ENCODE measurements at regions not wholly inside any gene's neighbourhood (a gene's known extent, or its start where the extent isn't known, plus 50 kb on each side); places are given as distances from the start of the nearest gene placed in this dataset.

GRCh38 chr12:45568808-45569207 is 160.7 kb upstream of the ARID2 start:
- no peaks in the 10 kb centered on the region for H3K9me3 ChIP-seq (ENCODE audit: low read length)
- POLR2A ChIA-PET (ENCODE audit: unreplicated experiment) = no interaction called here
- H3K79me2 ChIP-seq (ENCODE audit: low read length) = no peaks in the 10 kb centered on the region
- H3K27me3 ChIP-seq (ENCODE audit: low read length) = no peaks in the 10 kb centered on the region; the same call in 1 of the 2 replicates
- no peak overlapping the region for H2AFZ ChIP-seq (ENCODE audit: low read length)
- H3K36me3 ChIP-seq (ENCODE audit: low read depth, low read length) = no peaks in the 10 kb centered on the region
- H3K4me2 ChIP-seq (ENCODE audit: low read length) = no peak overlapping the region
- CTCF ChIA-PET = no interaction called here
- H3K27ac ChIP-seq (ENCODE audit: low read length) = no peak overlapping the region
- no peak overlapping the region for H3K4me3 ChIP-seq (ENCODE audit: low read length)
- intact Hi-C loops (cut with micrococcal nuclease) = no loop called here
- H3K9ac ChIP-seq (ENCODE audit: low read length) = no peak overlapping the region
- DNase-seq = no peak
- no peak for ATAC-seq
- no peaks in the 10 kb centered on the region for H3K9me2 ChIP-seq (replicated peaks; ENCODE audit: low read length)
- no peaks in the 10 kb centered on the region for H3K4me1 ChIP-seq (ENCODE audit: insufficient read depth, low read length)
- TF ChIP-seq, protein P1, sequence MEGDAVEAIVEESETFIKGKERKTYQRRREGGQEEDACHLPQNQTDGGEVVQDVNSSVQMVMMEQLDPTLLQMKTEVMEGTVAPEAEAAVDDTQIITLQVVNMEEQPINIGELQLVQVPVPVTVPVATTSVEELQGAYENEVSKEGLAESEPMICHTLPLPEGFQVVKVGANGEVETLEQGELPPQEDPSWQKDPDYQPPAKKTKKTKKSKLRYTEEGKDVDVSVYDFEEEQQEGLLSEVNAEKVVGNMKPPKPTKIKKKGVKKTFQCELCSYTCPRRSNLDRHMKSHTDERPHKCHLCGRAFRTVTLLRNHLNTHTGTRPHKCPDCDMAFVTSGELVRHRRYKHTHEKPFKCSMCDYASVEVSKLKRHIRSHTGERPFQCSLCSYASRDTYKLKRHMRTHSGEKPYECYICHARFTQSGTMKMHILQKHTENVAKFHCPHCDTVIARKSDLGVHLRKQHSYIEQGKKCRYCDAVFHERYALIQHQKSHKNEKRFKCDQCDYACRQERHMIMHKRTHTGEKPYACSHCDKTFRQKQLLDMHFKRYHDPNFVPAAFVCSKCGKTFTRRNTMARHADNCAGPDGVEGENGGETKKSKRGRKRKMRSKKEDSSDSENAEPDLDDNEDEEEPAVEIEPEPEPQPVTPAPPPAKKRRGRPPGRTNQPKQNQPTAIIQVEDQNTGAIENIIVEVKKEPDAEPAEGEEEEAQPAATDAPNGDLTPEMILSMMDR (conservative IDR thresholded peaks at IDR 0.05; ENCODE audit: low read depth, low read length) = no peak
- no peak for TF ChIP-seq EZH2 (IDR thresholded peaks at IDR 0.05; ENCODE audit: low read length, unreplicated experiment)
- TF ChIP-seq EZH2phosphoT487 (IDR thresholded peaks at IDR 0.05; ENCODE audit: borderline replicate concordance, low read length) = no peak
- H3F3A ChIP-seq (ENCODE audit: low read length, unreplicated experiment) = no peaks in the 10 kb centered on the region
- no TSS peak for BruUV-seq (replicated peaks)
- H4K20me1 ChIP-seq (ENCODE audit: low read length) = no peaks in the 10 kb centered on the region

- Histone ChIP-seq H3K4me1 (ENCODE audit: insufficient read depth, low read length) (no peaks in the 10 kb centered on the region), H2AFZ (ENCODE audit: low read length) (no peak overlapping the region), H3K36me3 (ENCODE audit: low read depth, low read length) (no peaks in the 10 kb centered on the region), H3K9me3 (ENCODE audit: low read length) (no peaks in the 10 kb centered on the region), H4K20me1 (ENCODE audit: low read length) (no peaks in the 10 kb centered on the region), H3F3A (ENCODE audit: low read length, unreplicated experiment) (no peaks in the 10 kb centered on the region), H3K4me2 (ENCODE audit: low read length) (no peak overlapping the region), H3K9ac (ENCODE audit: low read length) (no peak overlapping the region), H3K27ac (ENCODE audit: low read length) (no peak overlapping the region), H3K79me2 (ENCODE audit: low read length) (no peaks in the 10 kb centered on the region), H3K9me2 (replicated peaks; ENCODE audit: low read length) (no peaks in the 10 kb centered on the region), H3K4me3 (ENCODE audit: low read length) (no peak overlapping the region), H3K27me3 (ENCODE audit: low read length) (no peaks in the 10 kb centered on the region; the same call in 1 of the 2 replicates)
- TF ChIP-seq EZH2 (IDR thresholded peaks at IDR 0.05; ENCODE audit: low read length, unreplicated experiment) (no peak), EZH2phosphoT487 (IDR thresholded peaks at IDR 0.05; ENCODE audit: borderline replicate concordance, low read length) (no peak)
- TF ChIP-seq, protein P1 (conservative IDR thresholded peaks at IDR 0.05; ENCODE audit: low read depth, low read length) = no peak
- no TSS peak for BruUV-seq (replicated peaks)
- ChIA-PET CTCF (no interaction called here), POLR2A (ENCODE audit: unreplicated experiment) (no interaction called here)
- no peak for DNase-seq
- no peak for ATAC-seq
- intact Hi-C loops (cut with micrococcal nuclease) = no loop called here
Measured at GRCh38 chr12:45570501-45570900, 159.0 kb upstream of the ARID2 start.

DNA sequence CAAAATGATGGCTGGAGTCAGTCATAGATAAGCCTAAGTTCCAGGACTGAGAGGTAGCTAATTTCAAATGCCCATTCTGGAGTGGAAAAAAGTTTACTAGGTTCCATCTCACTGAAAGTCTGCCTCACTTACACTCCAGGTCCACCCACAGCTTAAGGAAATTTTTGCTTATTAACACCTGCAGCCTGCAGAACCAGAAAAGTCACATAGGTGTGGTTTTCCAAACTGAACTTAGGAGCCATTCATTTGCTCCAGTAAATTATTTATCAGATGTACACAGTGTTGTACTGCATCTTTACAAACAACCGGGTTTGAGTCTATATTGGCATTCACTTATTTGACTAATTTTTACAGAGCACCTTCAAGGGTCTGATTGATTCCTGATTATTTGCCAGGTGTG is 157.4 kb upstream of the ARID2 start:
- no TSS peak for BruUV-seq (replicated peaks)
- POLR2A ChIA-PET (ENCODE audit: unreplicated experiment) = no interaction called here
- no peak for ATAC-seq

More for the DNA sequence above, 157.4 kb upstream of the ARID2 start:
- TF ChIP-seq EZH2phosphoT487 (IDR thresholded peaks at IDR 0.05; ENCODE audit: borderline replicate concordance, low read length) (no peak), EZH2 (IDR thresholded peaks at IDR 0.05; ENCODE audit: low read length, unreplicated experiment) (no peak)
- TF ChIP-seq, protein P1 (conservative IDR thresholded peaks at IDR 0.05; ENCODE audit: low read depth, low read length) = no peak
- Histone ChIP-seq H3K9me2 (replicated peaks; ENCODE audit: low read length) (no peaks in the 10 kb centered on the region), H4K20me1 (ENCODE audit: low read length) (no peaks in the 10 kb centered on the region), H3K4me2 (ENCODE audit: low read length) (no peak overlapping the region), H3K79me2 (ENCODE audit: low read length) (no peaks in the 10 kb centered on the region), H3K9ac (ENCODE audit: low read length) (no peak overlapping the region), H3F3A (ENCODE audit: low read length, unreplicated experiment) (no peaks in the 10 kb centered on the region), H3K36me3 (ENCODE audit: low read depth, low read length) (no peaks in the 10 kb centered on the region), H3K4me3 (ENCODE audit: low read length) (no peak overlapping the region), H3K27ac (ENCODE audit: low read length) (no peak overlapping the region), H3K9me3 (ENCODE audit: low read length) (no peaks in the 10 kb centered on the region), H2AFZ (ENCODE audit: low read length) (no peak overlapping the region), H3K4me1 (ENCODE audit: insufficient read depth, low read length) (no peaks in the 10 kb centered on the region), H3K27me3 (ENCODE audit: low read length) (no peaks in the 10 kb centered on the region; the same call in 1 of the 2 replicates)
- intact Hi-C loops (cut with micrococcal nuclease) = no loop called here
- DNase-seq = no peak
- CTCF ChIA-PET = no interaction called here

All from PC-3 (cell line).